HEK293 (cell line): ENCODE measurements at regions not wholly inside any gene's neighbourhood (a gene's known extent, or its start where the extent isn't known, plus 50 kb on each side); places are given as distances from the start of the nearest gene placed in this dataset.
A peak's percentile ranks its signal among the peaks of the same experiment; 100 is the strongest.

Experiments
- CTCF ChIA-PET: fragments of 350-600 bp; formaldehyde crosslinking; extraction: SDS; loops from one replicate; lab custom pipeline; 2021; ENCODE audit warnings: antibody characterized with exemption; lab: Yijun Ruan, JAX
- POLR2A ChIA-PET: fragments of 300-600 bp; formaldehyde crosslinking; extraction: SDS; loops from one replicate; lab custom pipeline; 2020; ENCODE audit warnings: antibody characterized with exemption, inconsistent platforms; lab: Yijun Ruan, JAX
- H3K27ac ChIP-seq: fragments of 200-500 bp; sonication (Bioruptor generic); 2 replicates; pipeline ENCODE4 v1.5.1; 2014; ENCODE audit warnings: low read depth, low read length, control low read depth, inconsistent platforms; ENCODE audit errors: extremely low read depth
- H3K36me3 ChIP-seq, 2 experiments: fragments of 200-500 bp in 1 of 2; sonication (Bioruptor generic) in 1 of 2; 1 replicate in 1 of 2; 2 replicates in 1 of 2; pipeline ENCODE4 v1.5.1; 2014 to 2017; ENCODE audit warnings: inconsistent platforms in 2 of 2, low read length in 2 of 2; ENCODE audit not compliant: control insufficient read depth in 2 of 2, insufficient read depth in 1 of 2
- H3K4me1 ChIP-seq: fragments of 200-500 bp; sonication (Bioruptor generic); 2 replicates; pipeline ENCODE4 v1.5.1; 2014; ENCODE audit warnings: mild to moderate bottlenecking, low read length, inconsistent platforms; ENCODE audit not compliant: control insufficient read depth, insufficient read depth
- H3K4me3 ChIP-seq: 2 replicates; pipeline ENCODE4 v1.5.1; 2011; ENCODE audit warnings: low read depth, mild to moderate bottlenecking, control low read depth, low read length, moderate library complexity
- H3K9me3 ChIP-seq: fragments of 200-500 bp; sonication (Bioruptor generic); 2 replicates; pipeline ENCODE4 v1.5.1; 2014; ENCODE audit warnings: low read depth, low read length, inconsistent platforms; ENCODE audit not compliant: control insufficient read depth, insufficient read depth
- BCL11B ChIP-seq: fragments of 450-650 bp; formaldehyde crosslinking; IDR thresholded peaks from 2 replicates; pipeline ENCODE4 v1.5.1; 2016; ENCODE audit warnings: low read depth, missing biosample characterization, missing genetic modification characterization
- HIC1 ChIP-seq: fragments of 450-650 bp; formaldehyde crosslinking; IDR thresholded peaks from 2 replicates; pipeline ENCODE4 v1.5.1; 2016; ENCODE audit warnings: missing biosample characterization, missing genetic modification characterization
- HOXA7 ChIP-seq: sonication (generic); formaldehyde crosslinking; IDR thresholded peaks from 2 replicates; pipeline ENCODE4 v1.8.1; 2022; ENCODE audit warnings: missing genetic modification reagents, borderline replicate concordance
- KLF7 ChIP-seq: fragments of 450-650 bp; formaldehyde crosslinking; IDR thresholded peaks from 2 replicates; pipeline ENCODE4 v1.5.1; 2016; ENCODE audit warnings: missing biosample characterization, missing genetic modification characterization, borderline replicate concordance
- PRDM1 ChIP-seq: fragments of 450-650 bp; formaldehyde crosslinking; IDR thresholded peaks from 2 replicates; pipeline ENCODE4; 2016; ENCODE audit warnings: missing biosample characterization, missing genetic modification characterization
- PRDM4 ChIP-seq: fragments of 450-650 bp; formaldehyde crosslinking; IDR thresholded peaks from 2 replicates; pipeline ENCODE4 v1.5.1; 2017; ENCODE audit warnings: missing biosample characterization, missing genetic modification characterization
- PRDM6 ChIP-seq: fragments of 450-650 bp; formaldehyde crosslinking; IDR thresholded peaks from 2 replicates; pipeline ENCODE4 v1.5.1; 2017; ENCODE audit warnings: missing biosample characterization, missing genetic modification characterization
- SALL2 ChIP-seq: fragments of 450-650 bp; formaldehyde crosslinking; IDR thresholded peaks from 2 replicates; pipeline ENCODE4 v1.5.0; 2017; ENCODE audit warnings: missing biosample characterization, mild to moderate bottlenecking, missing genetic modification characterization, borderline replicate concordance
- SCRT2 ChIP-seq: fragments of 450-650 bp; formaldehyde crosslinking; IDR thresholded peaks from 2 replicates; pipeline ENCODE4 v1.5.1; 2016; ENCODE audit warnings: missing biosample characterization, missing genetic modification characterization
- TRIM28 ChIP-seq: IDR thresholded peaks from 2 replicates; pipeline ENCODE4 v1.6.1; 2011; ENCODE audit warnings: low read length, control low read depth, borderline replicate concordance
- ZBTB26 ChIP-seq: fragments of 450-650 bp; formaldehyde crosslinking; optimal IDR thresholded peaks from 2 replicates; pipeline ENCODE3; 2016; ENCODE audit warnings: missing biosample characterization, mild to moderate bottlenecking, missing genetic modification characterization
- ZFHX2 ChIP-seq: fragments of 450-650 bp; formaldehyde crosslinking; conservative IDR thresholded peaks from 2 replicates; pipeline ENCODE4 v1.5.1; 2016; ENCODE audit warnings: missing biosample characterization, missing genetic modification characterization
- ZFP3 ChIP-seq: fragments of 450-650 bp; formaldehyde crosslinking; IDR thresholded peaks from 2 replicates; pipeline ENCODE4 v1.5.1; 2016; ENCODE audit warnings: low read depth, missing biosample characterization, missing genetic modification characterization
- ZNF114 ChIP-seq: fragments of 450-650 bp; formaldehyde crosslinking; IDR thresholded peaks from 2 replicates; pipeline ENCODE4 v1.5.0; 2017; ENCODE audit warnings: missing biosample characterization, missing genetic modification characterization
- ZNF169 ChIP-seq: fragments of 450-650 bp; formaldehyde crosslinking; IDR thresholded peaks from 2 replicates; pipeline ENCODE4 v1.5.1; 2016; ENCODE audit warnings: missing biosample characterization, missing genetic modification characterization
- ZNF175 ChIP-seq: fragments of 450-650 bp; formaldehyde crosslinking; IDR thresholded peaks from 2 replicates; pipeline ENCODE4 v1.5.1; 2016; ENCODE audit warnings: missing biosample characterization, missing genetic modification characterization
- ZNF202 ChIP-seq: fragments of 450-650 bp; formaldehyde crosslinking; IDR thresholded peaks from 2 replicates; pipeline ENCODE4 v1.5.1; 2016; ENCODE audit warnings: missing biosample characterization, missing genetic modification characterization, borderline replicate concordance
- ZNF223 ChIP-seq: fragments of 450-650 bp; formaldehyde crosslinking; IDR thresholded peaks from 2 replicates; pipeline ENCODE4 v1.5.1; 2016; ENCODE audit warnings: missing biosample characterization, missing genetic modification characterization
- ZNF26 ChIP-seq: fragments of 450-650 bp; formaldehyde crosslinking; IDR thresholded peaks from 2 replicates; pipeline ENCODE4 v1.5.1; 2016; ENCODE audit warnings: missing biosample characterization, missing genetic modification characterization
- ZNF350 ChIP-seq: fragments of 450-650 bp; formaldehyde crosslinking; IDR thresholded peaks from 2 replicates; pipeline ENCODE4 v1.5.0; 2017; ENCODE audit warnings: missing biosample characterization, mild to moderate bottlenecking, missing genetic modification characterization
- ZNF423 ChIP-seq: fragments of 450-650 bp; formaldehyde crosslinking; IDR thresholded peaks from 2 replicates; pipeline ENCODE4 v1.5.1; 2016; ENCODE audit warnings: missing biosample characterization, missing genetic modification characterization
- ZNF473 ChIP-seq: fragments of 450-650 bp; formaldehyde crosslinking; IDR thresholded peaks from 2 replicates; pipeline ENCODE4 v1.5.1; 2017; ENCODE audit warnings: missing biosample characterization, missing genetic modification characterization
- ZNF558 ChIP-seq: fragments of 450-650 bp; formaldehyde crosslinking; IDR thresholded peaks from 2 replicates; pipeline ENCODE4 v1.5.1; 2016; ENCODE audit warnings: missing biosample characterization, missing genetic modification characterization
- ZNF629 ChIP-seq: fragments of 450-650 bp; formaldehyde crosslinking; IDR thresholded peaks from 2 replicates; pipeline ENCODE4 v1.5.1; 2017; ENCODE audit warnings: missing biosample characterization, missing genetic modification characterization
- ZNF658 ChIP-seq: fragments of 450-650 bp; formaldehyde crosslinking; IDR thresholded peaks from 2 replicates; pipeline ENCODE4; 2016; ENCODE audit warnings: missing biosample characterization, missing genetic modification characterization
- ZNF660 ChIP-seq: fragments of 450-650 bp; IDR thresholded peaks from 2 replicates; pipeline ENCODE4 v1.5.1; 2018; ENCODE audit warnings: missing biosample characterization, mild to moderate bottlenecking, missing genetic modification characterization
- ZNF664 ChIP-seq: fragments of 450-650 bp; formaldehyde crosslinking; IDR thresholded peaks from 2 replicates; pipeline ENCODE4 v1.5.1; 2016; ENCODE audit warnings: missing biosample characterization, missing genetic modification characterization
- ZNF76 ChIP-seq: fragments of 450-650 bp; formaldehyde crosslinking; IDR thresholded peaks from 2 replicates; pipeline ENCODE4; 2016; ENCODE audit warnings: low read depth, missing biosample characterization, missing genetic modification characterization, borderline replicate concordance
- ZSCAN30 ChIP-seq: fragments of 450-650 bp; IDR thresholded peaks from 2 replicates; pipeline ENCODE4 v1.5.1; 2018; ENCODE audit warnings: missing biosample characterization, mild to moderate bottlenecking, missing genetic modification characterization, moderate library complexity

GRCh38 chr4:81732980-81733379 is 261.3 kb upstream of the RASGEF1B start:
- ChIA-PET CTCF (no interaction called here), POLR2A (no interaction called here)
- no peaks in the 10 kb centered on the region for H3K4me1 ChIP-seq
- H3K4me3 ChIP-seq, result no peak overlapping the region
- TF ChIP-seq ZNF558 (tag by site-specific recombination) (no peak), ZNF473 (tag by site-specific recombination) (no peak), SALL2 (tag by site-specific recombination) (no peak), ZNF175 (tag by site-specific recombination) (no peak), ZNF658 (no peak), ZNF350 (tag by site-specific recombination) (no peak), KLF7 (no peak), ZNF114 (tag by site-specific recombination) (no peak), BCL11B (tag by site-specific recombination) (no peak), HOXA7 (CRISPR knock-in tag) (no peak), ZNF202 (tag by site-specific recombination) (no peak), ZNF223 (tag by site-specific recombination) (no peak), ZBTB26 (tag by site-specific recombination) (no peak), PRDM4 (tag by site-specific recombination) (no peak), ZNF26 (tag by site-specific recombination) (no peak), PRDM6 (no peak), ZNF169 (no peak), ZNF76 (tag by site-specific recombination) (no peak), ZSCAN30 (no peak)
- H3K27ac ChIP-seq, result no peak overlapping the region
- H3K36me3 ChIP-seq, result no peaks in the 10 kb centered on the region
- no peaks in the 10 kb centered on the region for H3K9me3 ChIP-seq

- Histone ChIP-seq H3K9me3 (no peaks in the 10 kb centered on the region), H3K27ac (no peak overlapping the region), H3K4me3 (no peak overlapping the region), H3K4me1 (peaks cover 7% of the 10 kb centered on the region; the same call in 1 of the 2 replicates), H3K36me3 (no peaks in the 10 kb centered on the region)
- POLR2A ChIA-PET, result no interaction called here
- CTCF ChIA-PET, result interaction anchor here (0.6 kb wide), 1 partner anchor 981 kb away, joined by 4 read pairs; no protein-coding TSS in a partner anchor
- no peak for TF ChIP-seq ZNF664
- no peak for TF ChIP-seq HIC1
- 0 out of 2 replicates have a peak, but pooled peaks have one; percentile 12 for TF ChIP-seq PRDM1 (tag by site-specific recombination)
- no peak for TF ChIP-seq ZFP3 (tag by site-specific recombination)
- TF ChIP-seq SCRT2 (tag by site-specific recombination), result peak; percentile 92
- peak; percentile 47; the same call in 1 of the 2 replicates for TF ChIP-seq ZFHX2 (tag by site-specific recombination)
- TF ChIP-seq TRIM28, result peak; percentile 40; the same call in 1 of the 2 replicates
- peak; percentile 61; the same call in 1 of the 2 replicates for TF ChIP-seq ZNF629
- TF ChIP-seq ZNF423, result no peak
- no peak for TF ChIP-seq ZNF660 (tag by site-specific recombination)
Measured at GRCh38 chr4:81724925-81725329, 253.2 kb upstream of the RASGEF1B start.
